Activated T-helper 17 cell treated with anti-CD3 and anti-CD28 coated beads, Interleukin-2, amount 50 U/mL, for 72 hours (primary cell): ENCODE measurements at regions not wholly inside any gene's neighbourhood (a gene's known extent, or its start where the extent isn't known, plus 50 kb on each side); places are given as distances from the start of the nearest gene placed in this dataset.

Experiments used
- ATAC-seq: fragments of 150-1000 bp; cut with Tn5 transposase; replicated peaks from 2 replicates; pipeline ENCODE4 v1.10.0; 2021; ENCODE audit warnings: mild to moderate bottlenecking, moderate library complexity
- H3K27ac Mint-ChIP-seq: one replicate; pipeline ENCODE4 v1.8.0; 2022; ENCODE audit warnings: mixed read lengths
- H3K27me3 Mint-ChIP-seq: one replicate; pipeline ENCODE4 v1.8.0; 2022; ENCODE audit warnings: mixed read lengths
- H3K36me3 Mint-ChIP-seq: one replicate; pipeline ENCODE4 v1.8.0; 2022; ENCODE audit warnings: low read depth, mild to moderate bottlenecking, mixed read lengths
- H3K4me1 Mint-ChIP-seq: one replicate; pipeline ENCODE4 v1.8.0; 2022; ENCODE audit warnings: mixed read lengths
- H3K4me3 Mint-ChIP-seq: one replicate; pipeline ENCODE4 v1.8.0; 2022; ENCODE audit warnings: mild to moderate bottlenecking, mixed read lengths
- H3K9me3 Mint-ChIP-seq: one replicate; pipeline ENCODE4 v1.8.0; 2022; ENCODE audit warnings: mixed read lengths

GRCh38 chr3:168213920-168214319, 118.2 kb upstream of the GOLIM4 start:
- no peaks in the 10 kb centered on the region for H3K27me3 Mint-ChIP-seq
- no peaks in the 10 kb centered on the region for H3K9me3 Mint-ChIP-seq
- H3K4me3 Mint-ChIP-seq: peak overlapping the region; percentile 46
- no peak overlapping the region for H3K27ac Mint-ChIP-seq
- peaks cover 4% of the 10 kb centered on the region for H3K4me1 Mint-ChIP-seq
- H3K36me3 Mint-ChIP-seq: no peaks in the 10 kb centered on the region
- peak; percentile 53 for ATAC-seq

- H3K4me3 Mint-ChIP-seq: no peak overlapping the region
- H3K27me3 Mint-ChIP-seq: peaks cover 2% of the 10 kb centered on the region
- ATAC-seq: no peak
- peaks cover 4% of the 10 kb centered on the region for H3K4me1 Mint-ChIP-seq
- H3K9me3 Mint-ChIP-seq: no peaks in the 10 kb centered on the region
- no peaks in the 10 kb centered on the region for H3K36me3 Mint-ChIP-seq
- H3K27ac Mint-ChIP-seq: no peak overlapping the region
Measured at GRCh38 chr3:168212664-168213285, 117.1 kb upstream of the GOLIM4 start.

GRCh38 chr3:168205451-168205850, 109.7 kb upstream of the GOLIM4 start:
- H3K27ac Mint-ChIP-seq: no peak overlapping the region
- no peaks in the 10 kb centered on the region for H3K9me3 Mint-ChIP-seq
- H3K27me3 Mint-ChIP-seq: peaks cover 4% of the 10 kb centered on the region
- H3K4me3 Mint-ChIP-seq: no peak overlapping the region
- H3K36me3 Mint-ChIP-seq: no peaks in the 10 kb centered on the region
- no peak for ATAC-seq
- H3K4me1 Mint-ChIP-seq: no peaks in the 10 kb centered on the region

- no peaks in the 10 kb centered on the region for H3K9me3 Mint-ChIP-seq
- H3K27me3 Mint-ChIP-seq: peaks cover 3% of the 10 kb centered on the region
- H3K27ac Mint-ChIP-seq: no peak overlapping the region
- no peaks in the 10 kb centered on the region for H3K36me3 Mint-ChIP-seq
- no peak for ATAC-seq
- no peaks in the 10 kb centered on the region for H3K4me1 Mint-ChIP-seq
- H3K4me3 Mint-ChIP-seq: no peak overlapping the region
Measured at GRCh38 chr3:168197162-168197561, 101.4 kb upstream of the GOLIM4 start.

- Mint-ChIP-seq H3K36me3 (no peaks in the 10 kb centered on the region), H3K4me3 (no peak overlapping the region), H3K27me3 (peaks cover 3% of the 10 kb centered on the region), H3K27ac (no peak overlapping the region), H3K9me3 (no peaks in the 10 kb centered on the region), H3K4me1 (no peaks in the 10 kb centered on the region)
- ATAC-seq: no peak
Measured at GRCh38 chr3:168191856-168192255, 96.1 kb upstream of the GOLIM4 start.

GRCh38 chr3:168187233-168187632, 91.5 kb upstream of the GOLIM4 start:
- H3K9me3 Mint-ChIP-seq: no peaks in the 10 kb centered on the region
- no peak overlapping the region for H3K27ac Mint-ChIP-seq
- no peaks in the 10 kb centered on the region for H3K36me3 Mint-ChIP-seq
- no peak overlapping the region for H3K4me3 Mint-ChIP-seq
- H3K4me1 Mint-ChIP-seq: no peaks in the 10 kb centered on the region
- no peak for ATAC-seq
- H3K27me3 Mint-ChIP-seq: peaks cover 3% of the 10 kb centered on the region

GRCh38 chr3:168186293-168186983, 90.7 kb upstream of the GOLIM4 start:
- no peaks in the 10 kb centered on the region for H3K4me1 Mint-ChIP-seq
- H3K9me3 Mint-ChIP-seq: no peaks in the 10 kb centered on the region
- no peaks in the 10 kb centered on the region for H3K36me3 Mint-ChIP-seq
- no peak overlapping the region for H3K27ac Mint-ChIP-seq
- H3K27me3 Mint-ChIP-seq: peaks cover 3% of the 10 kb centered on the region
- no peak for ATAC-seq
- H3K4me3 Mint-ChIP-seq: no peak overlapping the region

GRCh38 chr3:168183774-168184173, 88.0 kb upstream of the GOLIM4 start:
- Mint-ChIP-seq H3K27me3 (no peaks in the 10 kb centered on the region), H3K4me1 (no peaks in the 10 kb centered on the region), H3K9me3 (no peaks in the 10 kb centered on the region), H3K27ac (no peak overlapping the region), H3K4me3 (no peak overlapping the region), H3K36me3 (no peaks in the 10 kb centered on the region)
- no peak for ATAC-seq

- Mint-ChIP-seq H3K27me3 (no peaks in the 10 kb centered on the region), H3K36me3 (no peaks in the 10 kb centered on the region), H3K27ac (no peak overlapping the region), H3K9me3 (no peaks in the 10 kb centered on the region), H3K4me1 (no peaks in the 10 kb centered on the region), H3K4me3 (no peak overlapping the region)
- no peak for ATAC-seq
Measured at GRCh38 chr3:168168743-168169142, 73.0 kb upstream of the GOLIM4 start.

- Mint-ChIP-seq H3K4me1 (no peaks in the 10 kb centered on the region), H3K9me3 (no peaks in the 10 kb centered on the region), H3K36me3 (no peaks in the 10 kb centered on the region), H3K4me3 (no peak overlapping the region), H3K27me3 (no peaks in the 10 kb centered on the region), H3K27ac (no peak overlapping the region)
- ATAC-seq: no peak
Measured at GRCh38 chr3:168165390-168166269, 69.9 kb upstream of the GOLIM4 start.

GRCh38 chr3:168162172-168162571, 66.4 kb upstream of the GOLIM4 start:
- H3K27me3 Mint-ChIP-seq: peaks cover 15% of the 10 kb centered on the region
- H3K4me3 Mint-ChIP-seq: no peak overlapping the region
- no peaks in the 10 kb centered on the region for H3K4me1 Mint-ChIP-seq
- H3K27ac Mint-ChIP-seq: no peak overlapping the region
- H3K36me3 Mint-ChIP-seq: no peaks in the 10 kb centered on the region
- no peak for ATAC-seq
- H3K9me3 Mint-ChIP-seq: no peaks in the 10 kb centered on the region

- no peak for ATAC-seq
- Mint-ChIP-seq H3K9me3 (no peaks in the 10 kb centered on the region), H3K4me3 (no peak overlapping the region), H3K27me3 (peaks cover 19% of the 10 kb centered on the region), H3K36me3 (no peaks in the 10 kb centered on the region), H3K4me1 (no peaks in the 10 kb centered on the region), H3K27ac (no peak overlapping the region)
Measured at GRCh38 chr3:168161696-168162095, 66.0 kb upstream of the GOLIM4 start.

- H3K36me3 Mint-ChIP-seq: no peaks in the 10 kb centered on the region
- ATAC-seq: no peak
- H3K27me3 Mint-ChIP-seq: peaks cover 24% of the 10 kb centered on the region
- no peak overlapping the region for H3K27ac Mint-ChIP-seq
- no peaks in the 10 kb centered on the region for H3K9me3 Mint-ChIP-seq
- H3K4me3 Mint-ChIP-seq: no peak overlapping the region
- H3K4me1 Mint-ChIP-seq: no peaks in the 10 kb centered on the region
Measured at GRCh38 chr3:168157903-168158302, 62.2 kb upstream of the GOLIM4 start.

- Mint-ChIP-seq H3K4me3 (no peak overlapping the region), H3K27ac (no peak overlapping the region), H3K36me3 (no peaks in the 10 kb centered on the region), H3K27me3 (peaks cover 24% of the 10 kb centered on the region), H3K9me3 (peaks cover 1% of the 10 kb centered on the region), H3K4me1 (no peaks in the 10 kb centered on the region)
- ATAC-seq: no peak
Measured at GRCh38 chr3:168157099-168157700, 61.5 kb upstream of the GOLIM4 start.
